Lung (tissue), 11 donors: ENCODE measurements at regions not wholly inside any gene's neighbourhood (a gene's known extent, or its start where the extent isn't known, plus 50 kb on each side); places are given as distances from the start of the nearest gene placed in this dataset.

ENCODE experiments used
- ATAC-seq: fragments of 200-7000 bp; cut with Tn5 transposase; one replicate; pipeline ENCODE4 v1.9.1; 2020; ENCODE audit warnings: moderate number of reproducible peaks; ENCODE audit not compliant: insufficient read depth, low FRiP score
- DNase-seq, 3 donors: peaks; one replicate each; pipeline ENCODE4 v3.0.0-alpha.2; 2013 to 2017
- H3K27ac ChIP-seq, 2 donors: one replicate each; pipeline ENCODE4 v1.5.1; 2013; ENCODE audit warnings: mild to moderate bottlenecking in 2 of 2, moderate library complexity in 2 of 2, control low read depth in 1 of 2, inconsistent platforms in 1 of 2, low read depth in 1 of 2, low read length in 1 of 2
- H3K27me3 ChIP-seq, 3 donors: one replicate each; pipeline ENCODE4 v1.5.1; 2013; ENCODE audit warnings: low read length in 2 of 3; ENCODE audit not compliant: control insufficient read depth in 3 of 3, insufficient read depth in 3 of 3
- H3K36me3 ChIP-seq, 4 donors: one replicate each; pipeline ENCODE4 v1.5.1; 2013; ENCODE audit warnings: low read length in 4 of 4, mild to moderate bottlenecking in 1 of 4, moderate library complexity in 1 of 4; ENCODE audit not compliant: control insufficient read depth in 4 of 4, insufficient read depth in 4 of 4
- H3K4me1 ChIP-seq, 5 donors: one replicate each; pipeline ENCODE4 v1.5.1; 2013; ENCODE audit warnings: low read length in 5 of 5, mild to moderate bottlenecking in 2 of 5, moderate library complexity in 1 of 5; ENCODE audit not compliant: control insufficient read depth in 5 of 5, insufficient read depth in 5 of 5
- H3K4me3 ChIP-seq: one replicate; pipeline ENCODE4 v1.5.1; 2013; ENCODE audit warnings: mild to moderate bottlenecking, control low read depth, moderate library complexity
- H3K9ac ChIP-seq, 2 donors: one replicate each; pipeline ENCODE4 v1.5.1; 2013; ENCODE audit warnings: low read length in 2 of 2, control low read depth in 1 of 2; ENCODE audit not compliant: insufficient read depth in 1 of 2
- H3K9me3 ChIP-seq, 4 donors: one replicate each; pipeline ENCODE4 v1.5.1; 2013; ENCODE audit warnings: low read length in 3 of 4, mild to moderate bottlenecking in 1 of 4, moderate library complexity in 1 of 4; ENCODE audit not compliant: control insufficient read depth in 4 of 4, insufficient read depth in 3 of 4
- CTCF ChIP-seq: IDR thresholded peaks from 2 replicates; pipeline ENCODE4 v1.5.1; 2012; ENCODE audit warnings: mild to moderate bottlenecking; ENCODE audit errors: control extremely low read depth, extremely low read depth
- WGBS, 2 donors: extraction: QIAGEN DNeasy Blood & Tissue Kit; methylation state at CpG; one replicate each; pipeline ENCODE4 v1.1.7; 2013; 5-methylcytosine and 5-hydroxymethylcytosine counted together
- donor health status: control.
- donor health status: control.
- donor health status: Bipolar disorder and iron deficiency.
- donor health status: healthy.
- donor health status: DM: yes; HTN: yes; CAD: no.

GRCh38 chr11:96652516-96652915 lies 262.7 kb downstream of the JRKL start:
- TF ChIP-seq CTCF: no peak
- WGBS, 2 donors: 87 to 89% methylated on average over 2 of the region's 2 CpGs
- Histone ChIP-seq H3K36me3 (no peaks in the 10 kb centered on the region), H3K27ac (no peak overlapping the region), H3K4me3 (no peak overlapping the region), H3K4me1 (no peaks in the 10 kb centered on the region), H3K27me3 (no peaks in the 10 kb centered on the region), H3K9ac (no peak overlapping the region), H3K9me3 (no peaks in the 10 kb centered on the region)
- no peak for DNase-seq
- no peak for ATAC-seq

GRCh38 chr11:96655474-96655873 lies 265.7 kb downstream of the JRKL start:
- DNase-seq (no peak), ATAC-seq (no peak)
- Histone ChIP-seq H3K9me3 (no peaks in the 10 kb centered on the region), H3K4me3 (no peak overlapping the region), H3K27ac (no peak overlapping the region), H3K4me1 (no peaks in the 10 kb centered on the region), H3K27me3 (no peaks in the 10 kb centered on the region), H3K36me3 (no peaks in the 10 kb centered on the region), H3K9ac (no peak overlapping the region)
- no peak for TF ChIP-seq CTCF
- WGBS, 2 donors: 85 to 88% methylated on average over 2 of the region's 2 CpGs

- no peaks in the 10 kb centered on the region for H3K36me3 ChIP-seq
- no peaks in the 10 kb centered on the region for H3K9me3 ChIP-seq
- H3K27ac ChIP-seq: no peak overlapping the region
- ATAC-seq: no peak
- no peaks in the 10 kb centered on the region for H3K27me3 ChIP-seq
- 83 to 86% methylated on average over 5 of the region's 5 CpGs for WGBS, 2 donors
- no peak overlapping the region for H3K9ac ChIP-seq
- DNase-seq: no peak
- TF ChIP-seq CTCF: no peak
- no peaks in the 10 kb centered on the region for H3K4me1 ChIP-seq
- H3K4me3 ChIP-seq: no peak overlapping the region
These were observed 268.6 kb downstream of the JRKL start for GRCh38 chr11:96658436-96658835.

GRCh38 chr11:96664110-96664509 lies 274.3 kb downstream of the JRKL start:
- no peak overlapping the region for H3K27ac ChIP-seq
- TF ChIP-seq CTCF: no peak
- DNase-seq (peak in 1 of 3 donors; percentile 7), ATAC-seq (no peak)
- H3K27me3 ChIP-seq: no peaks in the 10 kb centered on the region
- no peaks in the 10 kb centered on the region for H3K4me1 ChIP-seq
- no peaks in the 10 kb centered on the region for H3K9me3 ChIP-seq
- H3K9ac ChIP-seq: no peak overlapping the region
- no peak overlapping the region for H3K4me3 ChIP-seq
- 65 to 78% methylated on average over 2 of the region's 2 CpGs for WGBS, 2 donors
- H3K36me3 ChIP-seq: no peaks in the 10 kb centered on the region
